ENCODE measurements at regions not wholly inside any gene's neighbourhood (a gene's known extent, or its start where the extent isn't known, plus 50 kb on each side); places are given as distances from the start of the nearest gene placed in this dataset.

- no peaks in the 10 kb centered on the region for H3K36me3 ChIP-seq (ENCODE audit: control insufficient read depth, insufficient read depth, low read length)
- no peak overlapping the region for H3K27ac ChIP-seq (ENCODE audit: low read depth, low read length)
Measured at GRCh38 chr2:81206216-81206615, 901.7 kb upstream of the LRRTM1 start.

GRCh38 chr2:81196933-81197628, 892.5 kb upstream of the LRRTM1 start:
- peaks cover 1% of the 10 kb centered on the region for H3K9me3 ChIP-seq (ENCODE audit: control insufficient read depth, insufficient read depth, low read length)
- no peaks in the 10 kb centered on the region for H3K36me3 ChIP-seq (ENCODE audit: control insufficient read depth, insufficient read depth, low read length)
- 93% methylated on average over 30 of the region's 30 CpGs for WGBS (ENCODE audit: insufficient coverage)
- no peak for DNase-seq (ENCODE audit: low read depth in 4 of 6, low spot score in 6 of 6)
- H3K27ac ChIP-seq (ENCODE audit: low read depth, low read length) = no peak overlapping the region
- no peaks in the 10 kb centered on the region for H3K27me3 ChIP-seq (ENCODE audit: control insufficient read depth, insufficient read depth, low read length)
- H3K4me3 ChIP-seq (ENCODE audit: low read depth, low read length) = no peak overlapping the region
- no peaks in the 10 kb centered on the region for H3K4me1 ChIP-seq (ENCODE audit: control insufficient read depth, insufficient read depth, low read length)

More at GRCh38 chr2:81206216-81206615, 901.7 kb upstream of the LRRTM1 start:
- no peak for DNase-seq (ENCODE audit: low read depth in 4 of 6, low spot score in 6 of 6)
- Histone ChIP-seq H3K9me3 (ENCODE audit: control insufficient read depth, insufficient read depth, low read length) (no peaks in the 10 kb centered on the region), H3K4me3 (ENCODE audit: low read depth, low read length) (no peak overlapping the region), H3K4me1 (ENCODE audit: control insufficient read depth, insufficient read depth, low read length) (no peaks in the 10 kb centered on the region), H3K27me3 (ENCODE audit: control insufficient read depth, insufficient read depth, low read length) (no peaks in the 10 kb centered on the region)
- WGBS (ENCODE audit: insufficient coverage) = 71% methylated on average over 5 of the region's 5 CpGs

DNA sequence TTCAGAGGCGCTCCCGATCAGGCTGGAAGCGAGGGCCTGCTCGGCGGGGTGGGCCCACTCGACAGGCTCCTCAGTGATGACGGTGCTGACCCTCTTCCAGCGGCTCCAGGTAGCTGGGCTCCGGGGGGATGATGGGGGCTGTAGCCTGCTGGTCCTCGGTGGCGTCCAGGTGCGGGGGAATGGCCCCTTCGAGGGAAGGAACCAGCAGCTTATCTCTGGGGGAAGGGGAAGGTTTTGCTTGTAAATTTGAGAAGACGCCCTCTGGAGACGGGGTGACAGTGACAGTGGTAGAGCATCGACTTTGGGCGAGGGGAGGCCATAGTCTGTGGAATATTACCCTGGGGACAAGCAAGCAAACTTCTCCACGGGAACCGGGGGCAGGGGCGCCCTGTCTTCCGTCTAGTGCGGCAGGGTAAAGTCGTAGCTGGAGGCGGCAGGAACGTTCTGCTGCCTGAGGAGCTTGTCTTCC, 891.9 kb upstream of the LRRTM1 start:
- Histone ChIP-seq H3K36me3 (ENCODE audit: control insufficient read depth, insufficient read depth, low read length) (no peaks in the 10 kb centered on the region), H3K4me1 (ENCODE audit: control insufficient read depth, insufficient read depth, low read length) (no peaks in the 10 kb centered on the region), H3K4me3 (ENCODE audit: low read depth, low read length) (no peak overlapping the region), H3K27me3 (ENCODE audit: control insufficient read depth, insufficient read depth, low read length) (no peaks in the 10 kb centered on the region), H3K27ac (ENCODE audit: low read depth, low read length) (no peak overlapping the region), H3K9me3 (ENCODE audit: control insufficient read depth, insufficient read depth, low read length) (peaks cover 1% of the 10 kb centered on the region)
- 97% methylated on average over 25 of the region's 25 CpGs for WGBS (ENCODE audit: insufficient coverage)
- DNase-seq (ENCODE audit: low read depth in 4 of 6, low spot score in 6 of 6) = no peak

DNA sequence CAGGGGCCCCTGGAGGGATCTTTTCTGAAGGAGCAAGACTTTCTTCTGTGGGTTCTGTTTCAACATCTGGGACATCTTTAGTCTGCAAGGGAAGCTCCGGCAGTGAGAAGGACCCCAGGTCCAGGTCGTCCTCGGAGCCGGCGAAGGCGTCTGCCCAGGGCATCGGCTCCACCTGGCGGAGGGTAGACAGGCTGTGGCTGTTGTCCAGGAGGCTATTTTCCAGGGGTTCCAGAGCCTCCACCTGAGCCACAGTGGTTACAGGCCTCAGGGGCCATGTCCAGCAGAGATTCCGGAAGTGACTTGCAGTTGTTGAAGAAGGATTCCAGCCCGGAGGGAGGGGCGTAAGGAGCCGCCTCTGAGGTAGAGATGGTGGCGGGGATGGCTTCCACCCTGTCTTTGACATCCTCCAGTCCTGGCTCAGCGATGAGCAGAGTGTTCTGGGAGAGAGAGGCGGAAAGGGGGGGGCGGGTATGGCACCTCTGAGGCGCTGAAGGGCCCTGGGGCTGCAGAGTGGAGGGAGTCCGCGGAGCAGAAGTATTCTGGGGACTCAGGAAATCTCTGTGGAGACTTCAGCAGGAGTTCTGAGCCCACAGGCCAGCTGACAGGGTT, 891.3 kb upstream of the LRRTM1 start:
- H3K27me3 ChIP-seq (ENCODE audit: control insufficient read depth, insufficient read depth, low read length) = no peaks in the 10 kb centered on the region
- DNase-seq (ENCODE audit: low read depth in 4 of 6, low spot score in 6 of 6) = no peak
- no peak overlapping the region for H3K27ac ChIP-seq (ENCODE audit: low read depth, low read length)
- 95% methylated on average over 19 of the region's 19 CpGs for WGBS (ENCODE audit: insufficient coverage)
- no peak overlapping the region for H3K4me3 ChIP-seq (ENCODE audit: low read depth, low read length)
- H3K9me3 ChIP-seq (ENCODE audit: control insufficient read depth, insufficient read depth, low read length) = peaks cover 1% of the 10 kb centered on the region
- H3K4me1 ChIP-seq (ENCODE audit: control insufficient read depth, insufficient read depth, low read length) = no peaks in the 10 kb centered on the region
- H3K36me3 ChIP-seq (ENCODE audit: control insufficient read depth, insufficient read depth, low read length) = no peaks in the 10 kb centered on the region

DNA sequence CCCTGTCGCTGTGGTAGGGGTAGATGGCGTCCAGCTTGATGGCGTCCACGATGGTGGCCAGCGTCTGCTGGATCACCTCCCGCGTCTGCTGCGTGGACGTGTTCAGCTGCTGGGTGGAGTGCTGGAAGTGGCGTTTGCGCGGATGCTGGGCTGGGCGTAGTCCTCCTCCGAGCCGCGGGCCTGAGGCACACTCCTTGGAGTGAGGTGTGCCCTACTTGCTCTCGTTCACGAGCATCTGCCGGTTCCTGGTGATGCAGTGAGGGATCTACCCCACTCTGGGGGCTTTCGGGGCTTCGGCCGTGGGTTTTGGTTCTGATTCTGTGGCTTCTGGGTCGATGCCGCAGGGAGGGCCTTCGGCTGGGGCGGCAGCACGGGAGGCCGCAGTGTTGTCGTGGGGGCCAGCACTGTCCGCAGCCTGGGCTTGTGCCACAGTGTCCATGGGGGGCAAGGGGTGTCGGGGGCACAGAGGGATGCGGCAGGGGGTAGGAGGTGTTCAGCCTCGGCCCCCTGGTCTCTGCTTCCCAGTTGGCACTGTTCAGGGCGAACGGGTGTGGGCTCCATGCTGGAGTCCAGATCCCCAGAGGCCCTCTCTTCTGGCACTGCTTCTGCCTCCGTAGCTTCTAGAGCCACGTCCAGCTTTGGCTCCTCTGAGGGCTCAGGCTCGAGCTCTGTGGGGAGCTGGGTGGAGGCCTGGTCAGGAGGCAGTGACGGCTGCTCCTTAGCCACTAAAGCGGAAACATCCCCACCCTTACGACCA, 890.6 kb upstream of the LRRTM1 start:
- no peak for DNase-seq (ENCODE audit: low read depth in 4 of 6, low spot score in 6 of 6)

GRCh38 chr2:81194581-81194980, 890.0 kb upstream of the LRRTM1 start:
- no peaks in the 10 kb centered on the region for H3K4me1 ChIP-seq (ENCODE audit: control insufficient read depth, insufficient read depth, low read length)
- H3K27me3 ChIP-seq (ENCODE audit: control insufficient read depth, insufficient read depth, low read length) = no peaks in the 10 kb centered on the region
- H3K4me3 ChIP-seq (ENCODE audit: low read depth, low read length) = no peak overlapping the region
- 96% methylated on average over 23 of the region's 23 CpGs for WGBS (ENCODE audit: insufficient coverage)
- peaks cover 1% of the 10 kb centered on the region for H3K9me3 ChIP-seq (ENCODE audit: control insufficient read depth, insufficient read depth, low read length)
- no peak overlapping the region for H3K27ac ChIP-seq (ENCODE audit: low read depth, low read length)
- H3K36me3 ChIP-seq (ENCODE audit: control insufficient read depth, insufficient read depth, low read length) = no peaks in the 10 kb centered on the region
- DNase-seq (ENCODE audit: low read depth in 4 of 6, low spot score in 6 of 6) = no peak

More for the DNA sequence above, 890.6 kb upstream of the LRRTM1 start:
- Histone ChIP-seq H3K27me3 (ENCODE audit: control insufficient read depth, insufficient read depth, low read length) (no peaks in the 10 kb centered on the region), H3K4me1 (ENCODE audit: control insufficient read depth, insufficient read depth, low read length) (no peaks in the 10 kb centered on the region), H3K27ac (ENCODE audit: low read depth, low read length) (no peak overlapping the region), H3K9me3 (ENCODE audit: control insufficient read depth, insufficient read depth, low read length) (peaks cover 1% of the 10 kb centered on the region), H3K36me3 (ENCODE audit: control insufficient read depth, insufficient read depth, low read length) (no peaks in the 10 kb centered on the region), H3K4me3 (ENCODE audit: low read depth, low read length) (no peak overlapping the region)
- 94% methylated on average over 40 of the region's 41 CpGs for WGBS (ENCODE audit: insufficient coverage)

DNA sequence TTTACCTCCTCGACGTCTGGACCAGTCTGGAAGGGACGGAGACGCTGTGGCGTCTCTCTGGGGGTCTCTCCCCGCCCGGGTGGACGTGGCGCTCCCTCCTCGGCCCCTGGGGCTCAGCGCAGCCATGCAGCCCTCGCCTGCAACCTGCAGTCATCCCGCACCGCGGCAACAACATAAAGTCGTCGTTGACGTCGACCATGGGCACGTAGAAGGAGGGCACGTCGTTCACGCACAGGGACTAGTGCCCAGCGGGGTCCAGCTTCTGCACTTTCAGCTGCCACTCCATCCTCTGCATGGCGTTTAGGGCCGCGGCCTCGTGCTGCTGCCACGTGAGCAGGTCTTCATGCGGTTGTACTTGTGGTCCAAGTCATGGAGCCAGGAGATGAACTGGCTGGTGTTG, 889.6 kb upstream of the LRRTM1 start:
- H3K9me3 ChIP-seq (ENCODE audit: control insufficient read depth, insufficient read depth, low read length) = peaks cover 1% of the 10 kb centered on the region
- H3K4me1 ChIP-seq (ENCODE audit: control insufficient read depth, insufficient read depth, low read length) = no peaks in the 10 kb centered on the region
- no peak overlapping the region for H3K4me3 ChIP-seq (ENCODE audit: low read depth, low read length)
- 95% methylated on average over 30 of the region's 30 CpGs for WGBS (ENCODE audit: insufficient coverage)
- no peaks in the 10 kb centered on the region for H3K27me3 ChIP-seq (ENCODE audit: control insufficient read depth, insufficient read depth, low read length)
- no peaks in the 10 kb centered on the region for H3K36me3 ChIP-seq (ENCODE audit: control insufficient read depth, insufficient read depth, low read length)
- H3K27ac ChIP-seq (ENCODE audit: low read depth, low read length) = no peak overlapping the region
- no peak for DNase-seq (ENCODE audit: low read depth in 4 of 6, low spot score in 6 of 6)

- Histone ChIP-seq H3K27me3 (ENCODE audit: control insufficient read depth, insufficient read depth, low read length) (no peaks in the 10 kb centered on the region), H3K4me3 (ENCODE audit: low read depth, low read length) (no peak overlapping the region), H3K27ac (ENCODE audit: low read depth, low read length) (no peak overlapping the region), H3K9me3 (ENCODE audit: control insufficient read depth, insufficient read depth, low read length) (no peaks in the 10 kb centered on the region), H3K4me1 (ENCODE audit: control insufficient read depth, insufficient read depth, low read length) (no peaks in the 10 kb centered on the region), H3K36me3 (ENCODE audit: control insufficient read depth, insufficient read depth, low read length) (no peaks in the 10 kb centered on the region)
- DNase-seq (ENCODE audit: low read depth in 4 of 6, low spot score in 6 of 6) = no peak
Measured at GRCh38 chr2:81181845-81182244, 877.3 kb upstream of the LRRTM1 start.

GRCh38 chr2:81171447-81171846, 866.9 kb upstream of the LRRTM1 start:
- H3K27ac ChIP-seq (ENCODE audit: low read depth, low read length) = no peak overlapping the region
- no CpG with 5 or more reads among the region's 2 CpGs for WGBS (ENCODE audit: insufficient coverage)
- no peak for DNase-seq (ENCODE audit: low read depth in 4 of 6, low spot score in 6 of 6)

More at GRCh38 chr2:81171447-81171846, 866.9 kb upstream of the LRRTM1 start:
- Histone ChIP-seq H3K4me1 (ENCODE audit: control insufficient read depth, insufficient read depth, low read length) (no peaks in the 10 kb centered on the region), H3K27me3 (ENCODE audit: control insufficient read depth, insufficient read depth, low read length) (no peaks in the 10 kb centered on the region), H3K4me3 (ENCODE audit: low read depth, low read length) (no peak overlapping the region), H3K36me3 (ENCODE audit: control insufficient read depth, insufficient read depth, low read length) (no peaks in the 10 kb centered on the region), H3K9me3 (ENCODE audit: control insufficient read depth, insufficient read depth, low read length) (no peaks in the 10 kb centered on the region)
